ENCODE measurements at regions not wholly inside any gene's neighbourhood (a gene's known extent, or its start where the extent isn't known, plus 50 kb on each side); places are given as distances from the start of the nearest gene placed in this dataset.
"Not testable (repeated sequence)": the region's sequence is repeated elsewhere in the genome, so short reads cannot be mapped to it uniquely, and the experiment has no call there.

- DNase-seq, result no peak
Observed at GRCh38 chr14:35986219-35986573, 160.1 kb downstream of the BRMS1L start.

- DNase-seq, result no peak
Observed at GRCh38 chr14:35985474-35986218, 159.5 kb downstream of the BRMS1L start.

- no peak for DNase-seq
Observed at GRCh38 chr14:35979531-35979930, 153.4 kb downstream of the BRMS1L start.

GRCh38 chr14:35978561-35978960 is 152.4 kb downstream of the BRMS1L start:
- DNase-seq, result no peak

GRCh38 chr14:35975814-35976213 is 149.7 kb downstream of the BRMS1L start:
- DNase-seq, result no peak

GRCh38 chr14:35973770-35974169 is 147.6 kb downstream of the BRMS1L start:
- no peak for DNase-seq

- DNase-seq, result no peak
Observed at GRCh38 chr14:35971965-35972630, 146.0 kb downstream of the BRMS1L start.

DNA sequence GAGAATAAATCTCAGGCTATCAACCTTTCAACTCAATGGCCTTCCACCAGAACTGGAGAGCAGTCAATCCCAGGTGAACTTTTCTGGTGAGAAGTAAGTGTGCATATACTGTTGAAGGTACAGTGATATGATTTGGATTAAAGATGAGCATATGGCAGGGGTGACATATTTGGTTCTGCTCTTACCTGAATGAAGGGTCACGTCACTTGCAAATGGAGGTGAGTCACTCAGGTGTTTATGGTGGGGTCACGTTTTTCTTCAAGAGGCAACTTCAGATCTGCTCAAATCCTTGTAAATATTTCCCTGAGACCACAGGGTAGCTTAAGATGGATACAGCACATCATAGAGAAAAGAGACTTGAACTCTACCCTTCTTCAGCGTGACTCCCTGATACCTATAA is 143.2 kb downstream of the BRMS1L start:
- DNase-seq, result no peak

GRCh38 chr14:35965400-35965799 is 139.3 kb downstream of the BRMS1L start:
- no peak for DNase-seq

DNA sequence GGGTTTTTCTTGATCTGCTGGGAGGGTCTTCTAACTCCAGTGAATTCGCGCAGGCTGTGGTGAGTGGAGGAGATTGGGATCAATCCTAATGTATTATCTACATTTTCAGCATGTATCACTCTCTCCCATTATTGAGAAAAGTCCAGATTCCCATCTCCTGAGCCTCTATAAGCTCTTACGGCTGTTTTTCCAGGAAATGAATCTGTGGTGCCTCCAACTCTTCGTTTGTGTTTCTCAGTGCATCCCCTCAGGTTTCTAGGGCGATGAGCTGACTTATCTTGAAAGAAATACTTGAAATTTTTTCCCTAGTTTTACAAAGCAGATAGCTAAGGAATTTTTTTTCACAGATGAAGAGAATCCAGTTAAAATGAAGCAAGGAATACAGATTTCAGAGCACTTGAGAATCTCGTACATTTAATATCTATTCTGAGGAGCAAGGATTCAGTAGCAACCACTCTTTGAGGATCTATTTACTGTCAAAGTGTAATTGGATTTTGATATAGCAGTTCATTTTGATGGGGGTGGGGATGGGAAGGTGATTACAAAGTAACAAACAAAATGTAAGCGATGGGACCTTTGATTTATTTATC is 138.7 kb downstream of the BRMS1L start:
- DNase-seq, result no peak

- DNase-seq, result no peak
Observed at GRCh38 chr14:35963209-35963608, 137.1 kb downstream of the BRMS1L start.

DNA sequence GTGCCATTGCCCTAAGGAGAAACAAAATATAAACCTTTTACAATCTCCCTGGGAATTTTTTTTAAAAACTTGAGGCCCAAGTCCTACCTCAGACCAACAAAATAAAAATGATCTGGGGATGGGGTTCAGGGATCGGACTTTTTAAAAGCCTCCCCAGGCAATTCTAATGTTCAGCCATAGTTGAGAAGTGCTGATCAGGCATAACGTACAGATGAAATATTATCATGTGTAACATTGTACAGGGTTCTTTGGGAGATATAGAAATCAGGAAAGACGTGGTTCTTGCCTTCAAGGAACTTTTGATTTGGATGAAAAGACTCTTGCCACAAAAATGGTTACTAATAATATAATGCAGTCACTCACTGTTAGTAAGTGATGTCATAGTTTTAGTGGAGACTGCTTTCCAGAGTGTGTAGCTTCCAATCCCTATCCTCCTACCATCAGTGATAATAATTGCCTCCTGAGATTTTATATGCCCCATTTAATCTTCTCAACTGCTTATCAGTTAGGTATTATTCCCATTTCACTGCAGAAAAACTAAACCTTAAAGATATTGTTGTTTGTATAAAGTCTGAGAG is 135.6 kb downstream of the BRMS1L start:
- no peak for DNase-seq

DNA sequence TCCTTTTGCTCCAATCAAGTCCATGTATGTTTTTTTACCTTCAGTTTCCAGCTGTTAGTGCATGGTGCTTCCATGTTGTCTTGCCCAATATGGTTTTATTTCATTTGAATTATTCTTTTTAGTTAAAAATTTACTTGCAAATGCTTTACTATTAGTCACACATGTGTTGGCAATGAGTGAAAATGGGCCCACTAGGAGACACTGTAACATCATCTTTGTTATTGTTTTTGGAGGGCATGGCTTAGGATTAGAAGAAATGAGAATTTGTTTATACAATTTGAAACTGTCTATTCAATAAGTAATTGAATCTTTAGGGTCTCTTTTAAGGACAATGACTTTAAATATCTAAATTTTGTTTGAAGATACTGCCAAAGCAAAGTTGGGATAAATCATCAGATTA is 133.7 kb downstream of the BRMS1L start:
- no peak for DNase-seq

DNA sequence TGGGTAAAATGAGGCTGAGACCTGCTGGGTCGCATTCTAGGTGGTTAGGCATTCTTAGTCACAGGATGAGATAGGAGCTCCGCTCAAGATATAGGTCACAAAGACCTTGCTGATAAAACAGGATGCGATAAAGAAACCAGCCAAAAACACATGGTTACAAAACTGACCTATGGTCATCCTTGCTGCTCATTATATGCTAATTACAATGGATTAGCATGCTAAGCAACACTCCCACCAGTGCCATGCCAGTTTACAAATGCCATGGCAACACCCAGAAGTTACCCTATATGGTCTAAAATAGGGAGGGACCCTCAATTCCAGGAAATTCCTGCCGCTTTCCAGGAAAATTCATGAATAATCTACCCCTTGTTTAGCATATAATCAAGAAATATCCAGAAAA is 132.4 kb downstream of the BRMS1L start:
- DNase-seq, result no peak

- DNase-seq, result no peak
Observed at GRCh38 chr14:35956376-35957085, 130.4 kb downstream of the BRMS1L start.

GRCh38 chr14:35952584-35952983 is 126.4 kb downstream of the BRMS1L start:
- DNase-seq, result no peak

GRCh38 chr14:35949920-35950513 is 123.9 kb downstream of the BRMS1L start:
- DNase-seq, result no peak

DNA sequence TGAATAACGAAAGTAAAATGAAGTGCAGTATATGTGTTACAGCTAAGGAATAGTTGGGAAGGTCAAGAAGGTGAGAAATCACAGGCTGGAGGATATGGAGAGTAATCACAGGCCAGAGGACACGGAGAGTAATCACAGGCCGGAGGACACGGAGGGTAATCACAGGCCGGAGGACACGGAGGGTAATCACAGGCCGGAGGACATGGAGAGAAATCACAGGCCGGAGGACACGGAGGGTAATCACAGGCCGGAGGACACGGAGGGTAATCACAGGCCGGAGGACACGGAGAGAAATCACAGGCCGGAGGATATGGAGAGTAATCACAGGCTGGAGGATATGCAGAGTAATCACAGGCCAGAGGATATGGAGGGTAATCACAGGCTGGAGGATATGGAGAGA is 121.8 kb downstream of the BRMS1L start:
- DNase-seq, result not testable (repeated sequence)

DNA sequence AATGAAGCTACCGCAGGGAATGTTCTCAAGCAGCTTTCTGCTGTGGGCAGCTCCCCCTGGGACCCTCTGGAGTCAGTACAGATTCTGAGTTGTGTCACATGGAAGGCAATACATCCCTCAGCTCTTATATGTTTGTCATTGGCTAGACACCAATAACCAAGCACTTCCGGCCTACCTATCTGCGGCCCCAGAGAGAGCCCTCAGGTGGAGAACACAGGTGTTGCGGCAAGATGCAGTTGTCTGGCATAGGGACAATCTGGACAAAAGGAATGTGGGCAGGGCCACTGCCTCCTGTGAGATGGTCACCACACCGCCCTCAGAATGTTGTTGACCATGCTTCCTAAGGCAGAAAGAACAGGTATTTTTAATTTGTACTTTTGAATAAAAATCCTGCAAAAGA is 118.7 kb downstream of the BRMS1L start:
- no peak for DNase-seq

DNA sequence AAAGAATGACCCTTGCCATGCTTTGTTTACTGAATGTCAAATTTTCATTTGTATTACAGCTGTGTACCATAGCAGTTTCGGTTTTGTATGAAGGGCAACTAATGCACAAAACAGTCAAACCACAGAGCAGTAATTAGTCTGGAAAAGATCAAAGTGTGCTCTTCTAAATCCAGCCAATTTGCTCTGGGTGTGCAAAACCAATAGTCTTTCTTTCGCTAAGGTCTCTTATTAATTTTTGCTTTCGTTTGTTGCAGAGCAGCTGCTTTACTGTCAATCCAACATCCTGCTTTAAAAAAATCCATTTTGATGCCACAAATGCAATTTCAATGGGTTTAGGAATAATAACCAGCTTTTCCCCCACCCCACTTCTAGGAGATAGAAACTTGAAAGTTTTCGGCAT is 114.2 kb downstream of the BRMS1L start:
- no peak for DNase-seq

DNA sequence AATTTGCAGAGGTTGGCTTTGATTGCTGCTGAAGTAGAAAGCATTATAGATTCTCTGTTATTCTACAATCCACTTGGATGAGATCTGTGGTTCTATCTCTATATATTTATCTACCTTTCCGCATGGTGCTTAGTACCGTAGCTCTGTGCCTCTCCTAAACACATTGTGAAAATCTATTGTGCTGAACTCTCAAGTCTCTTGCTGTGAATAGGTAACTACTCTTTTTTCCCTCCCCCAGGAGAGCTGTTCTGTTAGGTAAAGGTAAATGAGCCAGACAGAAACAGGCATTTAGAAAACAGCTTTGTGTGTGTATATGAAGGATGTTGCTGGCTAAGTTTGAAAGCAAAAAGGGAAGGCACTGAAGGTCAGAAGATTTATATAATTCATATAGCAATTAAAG is 112.6 kb downstream of the BRMS1L start:
- no peak for DNase-seq

DNA sequence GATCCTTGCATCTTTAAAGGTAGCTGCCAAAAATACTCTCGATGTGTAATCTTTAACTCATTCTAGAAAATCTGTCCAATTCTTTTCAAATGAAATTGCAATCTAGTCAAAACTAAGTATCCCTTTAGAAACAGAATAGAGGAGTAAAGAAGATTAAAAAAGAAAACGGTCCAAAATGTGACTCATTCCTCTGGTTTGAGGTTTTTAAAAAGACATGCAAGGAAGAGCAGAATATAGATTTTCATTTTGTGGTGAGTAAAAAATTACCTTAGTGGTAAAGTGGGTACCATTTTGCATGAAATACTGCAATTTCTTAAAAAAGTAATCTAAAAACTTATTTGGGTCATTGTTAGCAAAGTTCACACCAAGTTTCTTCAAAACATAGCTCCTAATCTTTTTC is 108.4 kb downstream of the BRMS1L start:
- DNase-seq, result no peak

DNA sequence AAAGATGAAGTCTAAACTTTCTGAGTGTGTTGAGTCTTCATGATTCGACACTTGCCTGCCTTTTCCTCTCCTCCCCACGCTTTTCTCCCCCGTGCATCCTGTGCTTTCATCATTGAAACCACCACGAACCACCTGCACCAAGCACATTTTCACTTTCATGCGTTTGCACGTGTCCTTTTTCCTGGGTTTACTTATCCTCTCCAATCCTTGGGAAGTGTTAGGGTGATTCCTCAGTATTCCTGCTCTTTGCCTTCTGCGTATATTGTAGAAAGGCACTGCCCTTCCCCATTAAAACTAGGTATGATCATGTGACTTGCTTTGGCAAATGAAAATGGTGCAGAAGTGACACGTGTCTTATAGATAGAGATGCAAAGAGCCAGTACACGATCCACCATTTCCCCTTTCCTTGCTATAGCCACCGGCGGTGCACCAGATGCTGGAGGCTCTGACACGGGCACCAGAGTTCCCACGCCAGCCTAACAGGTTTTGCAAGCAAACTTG is 106.6 kb downstream of the BRMS1L start:
- no peak for DNase-seq
